ENCODE measurements at regions not wholly inside any gene's neighbourhood (a gene's known extent, or its start where the extent isn't known, plus 50 kb on each side); places are given as distances from the start of the nearest gene placed in this dataset.
"Not testable (repeated sequence)": the region's sequence is repeated elsewhere in the genome, so short reads cannot be mapped to it uniquely, and the experiment has no call there.

DNA sequence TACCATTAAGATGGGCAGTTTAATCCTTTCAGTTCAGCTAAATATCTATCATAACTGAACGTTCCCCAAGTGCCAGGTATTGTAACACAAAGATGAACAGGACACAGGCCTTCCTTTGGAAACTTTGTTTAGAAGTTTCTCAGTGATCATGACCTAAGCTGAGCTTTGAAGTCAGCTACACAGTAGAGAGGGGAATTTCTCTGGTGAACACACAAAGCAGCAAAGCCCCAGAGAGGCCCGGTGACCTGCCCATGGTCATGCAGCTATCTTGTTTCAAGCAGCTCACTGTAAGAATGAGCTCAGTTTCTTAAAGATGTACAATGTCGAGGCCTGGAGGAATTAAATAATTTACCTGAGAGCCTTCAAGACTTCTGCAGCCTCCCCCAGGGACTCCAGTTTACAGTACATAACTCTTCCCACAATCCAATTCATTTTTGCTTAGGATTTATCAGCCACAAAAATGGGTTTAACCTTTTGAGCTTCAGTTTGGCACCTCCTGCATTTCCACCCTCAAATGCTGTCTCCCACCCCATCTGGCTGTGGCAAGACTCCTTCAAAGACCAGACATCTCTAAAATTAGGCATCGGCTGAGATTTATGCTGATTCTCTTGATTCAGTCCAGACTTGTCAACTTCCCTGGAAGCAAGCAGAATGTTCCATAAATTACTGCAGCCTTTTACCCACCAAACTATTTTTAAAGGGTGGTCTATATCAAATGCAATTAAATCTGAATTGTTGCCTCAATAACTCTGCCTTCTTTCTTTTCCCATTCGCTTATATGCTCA lies 325.6 kb downstream of the TXNL1 start:
- no peak for DNase-seq

DNA sequence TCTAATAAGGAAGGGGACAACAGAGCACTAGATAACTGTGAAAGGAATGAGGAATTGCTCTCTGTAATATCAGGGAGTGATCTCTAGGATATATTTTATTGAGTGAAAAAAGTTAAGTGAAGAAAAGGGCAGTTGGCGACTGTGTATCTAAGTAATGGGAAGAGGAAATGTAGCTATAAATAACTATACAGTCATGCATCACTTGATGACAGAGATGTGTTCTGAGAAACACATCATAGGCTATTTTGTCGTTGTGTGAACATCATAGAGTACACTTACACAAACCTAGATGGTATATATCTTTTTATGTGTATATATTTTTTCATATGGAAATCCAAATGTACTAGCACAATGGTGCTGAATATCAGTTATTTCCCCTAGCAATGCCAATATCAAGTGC lies 329.3 kb downstream of the TXNL1 start:
- no peak for DNase-seq

DNA sequence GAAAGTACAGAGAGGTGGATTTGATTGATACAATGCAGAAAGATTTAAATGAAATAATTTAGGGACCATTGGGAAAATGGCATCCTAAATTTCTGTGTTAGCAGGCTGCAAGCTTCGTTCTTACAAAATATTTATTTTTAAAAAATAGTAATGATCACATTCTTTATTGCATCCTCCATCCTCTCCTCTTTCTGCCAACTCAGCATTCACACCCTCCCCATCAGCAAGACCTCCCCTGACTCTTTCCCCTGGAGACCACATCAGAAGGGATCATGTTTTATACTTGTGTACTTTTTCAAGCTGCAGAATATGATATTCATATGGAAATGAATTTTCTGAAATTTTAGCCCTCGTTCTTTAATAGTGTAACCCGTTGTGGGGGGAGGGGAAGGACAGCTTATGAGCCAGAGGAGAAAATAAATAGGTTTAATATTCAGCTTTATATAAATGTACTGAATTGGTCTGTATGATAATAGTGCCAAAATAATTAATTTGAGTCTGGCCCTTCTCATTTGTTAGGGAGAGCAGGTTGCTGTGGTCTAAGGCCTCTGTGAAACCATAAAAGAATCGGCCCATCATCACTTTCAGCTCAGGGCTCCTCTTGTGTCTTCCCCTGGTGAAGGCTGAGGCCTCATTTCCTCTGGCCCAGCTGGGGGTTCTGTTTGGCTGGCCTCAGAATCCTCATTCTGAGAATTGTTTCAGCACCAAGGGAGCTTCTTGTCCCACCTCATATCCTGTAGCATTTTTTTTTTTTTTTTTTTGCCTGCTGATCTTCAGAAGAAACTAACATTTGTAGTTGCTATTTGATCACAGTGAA lies 330.8 kb downstream of the TXNL1 start:
- no peak for DNase-seq

DNA sequence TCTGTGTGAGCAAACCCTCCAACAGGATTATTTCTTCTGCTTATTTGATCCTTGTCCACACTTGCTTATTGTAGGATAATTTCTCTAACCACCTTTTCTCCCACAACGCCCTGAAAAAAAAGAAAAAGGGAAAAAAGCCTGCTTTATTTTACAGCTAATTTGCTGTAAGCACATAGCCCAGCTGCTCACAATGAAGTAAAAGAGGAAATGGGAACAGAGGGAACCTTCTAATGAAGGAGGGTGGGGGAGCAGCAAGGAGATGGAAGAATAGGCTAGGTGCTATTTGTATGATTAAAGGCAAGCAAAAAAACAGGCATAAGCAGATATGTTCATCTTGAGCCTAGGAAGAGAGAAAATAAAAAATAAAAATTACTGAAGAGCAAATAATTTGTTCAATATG lies 331.6 kb downstream of the TXNL1 start:
- DNase-seq, result no peak

DNA sequence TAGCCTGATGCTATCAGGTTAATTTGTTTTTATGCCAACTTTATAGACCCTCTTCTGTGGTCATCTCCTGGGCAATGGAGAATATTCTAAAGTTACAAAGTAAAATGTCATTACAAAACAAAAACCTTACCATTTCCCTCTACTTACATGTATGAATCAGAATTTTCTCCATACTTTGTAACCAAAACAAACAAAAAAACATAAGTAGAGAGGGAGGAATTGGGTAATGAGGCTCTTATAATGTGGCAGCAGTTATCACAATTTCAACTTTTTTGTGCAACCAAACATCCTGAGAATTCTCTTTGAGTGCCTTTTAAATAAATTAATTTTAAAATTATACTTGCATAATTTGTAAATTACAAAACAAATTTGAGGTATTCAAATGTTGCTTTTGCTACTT lies 332.8 kb downstream of the TXNL1 start:
- DNase-seq, result no peak

DNA sequence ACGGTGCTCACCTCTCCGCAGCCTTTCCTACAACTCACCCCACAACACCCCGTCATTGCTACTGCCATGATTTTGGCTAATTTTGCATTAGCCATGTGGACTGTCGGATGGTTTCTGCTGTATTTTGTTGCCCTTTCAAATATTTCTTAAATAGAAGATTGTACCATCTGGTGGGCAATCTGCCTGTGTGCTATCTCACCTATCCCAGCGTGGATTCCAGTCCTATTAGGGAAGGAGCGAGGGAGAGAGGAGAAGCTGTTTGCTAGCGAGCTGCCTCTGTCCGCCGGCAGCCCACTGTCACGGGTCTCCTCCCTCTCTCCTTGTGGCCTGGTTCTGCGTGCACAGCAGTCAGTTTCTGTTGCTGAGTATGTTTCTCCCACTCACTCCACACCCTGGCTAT lies 336.2 kb downstream of the TXNL1 start:
- no peak for DNase-seq

DNA sequence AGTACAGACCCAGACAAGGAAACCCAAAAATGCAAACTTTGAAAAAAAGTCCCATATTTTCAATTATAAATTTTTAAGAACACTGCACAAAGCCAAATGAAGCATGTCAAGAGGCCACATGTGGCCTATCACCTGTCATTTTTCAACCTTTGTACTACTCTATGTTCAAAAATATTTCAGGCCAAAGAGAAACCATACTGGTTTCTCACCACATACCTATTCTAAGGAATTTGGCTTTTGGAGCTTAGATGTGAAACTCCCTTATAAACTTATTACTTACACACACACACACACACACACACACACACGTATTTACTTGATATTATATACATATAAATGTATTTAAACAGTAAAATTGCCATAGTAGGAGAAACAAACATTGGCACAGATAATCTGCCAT lies 338.7 kb downstream of the TXNL1 start:
- DNase-seq, result no peak

DNA sequence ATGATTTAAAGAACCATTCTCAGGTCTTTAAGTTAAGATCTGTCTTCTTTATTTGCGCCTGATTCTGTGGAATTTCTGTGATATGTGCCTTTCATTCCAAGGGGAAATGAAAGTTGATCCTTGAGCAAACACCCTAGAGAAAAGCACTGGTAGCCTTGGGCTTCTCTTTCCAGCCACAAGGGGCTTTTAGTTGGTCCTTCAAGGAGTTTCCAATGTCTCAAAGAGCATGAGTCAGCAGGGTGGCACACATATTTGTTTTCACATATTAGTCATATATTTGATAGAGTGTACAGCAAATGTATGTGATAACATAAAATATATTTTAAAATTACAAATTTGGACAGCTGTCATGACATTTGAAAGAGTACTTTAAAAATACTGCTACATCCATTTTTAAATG lies 339.5 kb downstream of the TXNL1 start:
- no peak for DNase-seq

DNA sequence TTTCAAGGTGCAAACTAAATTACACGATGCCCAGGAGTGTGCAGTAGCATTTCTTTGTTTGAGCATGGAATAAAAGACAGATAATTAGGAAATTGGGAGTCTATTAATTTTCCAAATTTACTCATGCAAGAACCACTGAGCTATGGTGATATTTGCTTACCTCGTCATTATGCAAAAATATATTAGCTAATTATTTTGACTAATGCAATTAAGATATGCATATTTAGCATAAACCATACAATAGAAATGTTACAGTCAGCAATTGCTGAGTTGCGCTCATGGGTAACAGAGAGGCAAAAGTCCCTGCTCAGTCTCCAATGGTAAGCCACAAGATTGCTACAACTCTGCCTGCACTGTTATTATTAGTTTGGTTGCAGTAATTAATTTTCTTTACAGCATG lies 342.0 kb downstream of the TXNL1 start:
- DNase-seq, result no peak

DNA sequence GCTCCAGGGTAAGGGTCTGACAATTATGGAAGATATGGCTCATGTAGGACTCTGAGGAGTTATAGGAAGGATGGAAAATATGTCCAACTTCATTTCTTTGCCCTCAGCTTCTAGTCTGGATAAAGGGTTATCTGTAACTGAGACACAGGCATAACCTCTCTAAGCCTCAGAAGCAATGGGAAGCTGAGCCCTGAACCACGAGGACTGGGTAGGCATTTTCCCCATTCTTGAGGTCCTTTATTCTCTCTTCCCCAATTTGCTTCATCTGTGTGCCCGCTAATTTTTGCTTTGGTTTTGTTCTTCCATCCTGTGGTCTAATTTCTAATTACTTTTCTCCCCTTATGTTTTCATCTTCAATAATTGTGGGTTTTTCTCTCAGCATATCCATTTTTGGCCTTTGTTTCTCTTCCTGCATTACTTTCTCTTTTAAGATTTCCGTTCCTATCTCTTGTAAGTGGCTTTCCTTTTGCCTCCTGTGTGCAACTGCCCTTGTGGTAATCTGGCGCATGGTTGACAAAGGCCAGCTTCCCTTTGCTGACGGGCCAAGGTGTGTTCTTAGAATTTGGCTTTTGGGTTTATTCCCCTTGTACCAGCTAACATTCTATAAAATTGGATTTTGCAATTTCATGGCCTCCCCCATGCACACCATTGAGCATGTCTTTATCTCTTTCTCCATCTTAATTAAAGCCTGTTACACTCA lies 343.8 kb downstream of the TXNL1 start:
- DNase-seq, result no peak

DNA sequence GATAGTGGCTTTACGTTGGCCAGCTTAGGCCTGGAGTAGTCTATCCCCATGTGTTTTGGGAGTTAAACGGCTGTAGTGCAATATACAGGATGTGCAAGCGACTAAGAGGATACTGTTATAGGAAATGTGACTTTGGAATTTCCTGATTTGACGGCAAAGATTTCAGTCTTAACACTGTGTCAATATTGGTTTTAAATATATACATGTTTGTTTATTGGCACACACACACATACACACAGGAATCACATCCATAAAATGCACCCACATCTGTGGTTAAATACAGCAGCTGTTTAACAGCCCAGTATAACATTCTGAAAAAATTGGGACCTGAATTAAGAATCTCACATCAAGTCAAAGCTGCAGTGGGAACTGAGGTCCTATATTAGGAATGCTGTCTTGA lies 347.1 kb downstream of the TXNL1 start:
- DNase-seq, result no peak

DNA sequence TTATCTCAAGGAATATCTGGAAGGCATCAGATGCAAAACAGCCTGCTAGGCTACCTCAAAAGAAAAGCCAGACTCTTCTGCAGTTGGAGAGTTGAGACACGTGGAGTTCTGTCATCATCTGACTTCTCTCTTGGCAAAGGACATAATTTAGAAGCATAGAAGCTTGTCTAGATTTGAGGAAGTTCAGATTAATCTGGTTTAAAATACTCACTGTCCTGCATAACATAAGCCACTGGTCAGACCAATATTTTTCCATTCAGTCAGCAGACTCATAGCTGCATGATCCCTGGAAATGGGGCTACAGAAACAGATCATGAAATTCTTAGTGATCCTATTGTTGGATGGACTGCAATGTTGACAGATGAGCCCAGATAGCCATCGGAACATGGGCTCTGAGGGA lies 349.0 kb downstream of the TXNL1 start:
- no peak for DNase-seq

DNA sequence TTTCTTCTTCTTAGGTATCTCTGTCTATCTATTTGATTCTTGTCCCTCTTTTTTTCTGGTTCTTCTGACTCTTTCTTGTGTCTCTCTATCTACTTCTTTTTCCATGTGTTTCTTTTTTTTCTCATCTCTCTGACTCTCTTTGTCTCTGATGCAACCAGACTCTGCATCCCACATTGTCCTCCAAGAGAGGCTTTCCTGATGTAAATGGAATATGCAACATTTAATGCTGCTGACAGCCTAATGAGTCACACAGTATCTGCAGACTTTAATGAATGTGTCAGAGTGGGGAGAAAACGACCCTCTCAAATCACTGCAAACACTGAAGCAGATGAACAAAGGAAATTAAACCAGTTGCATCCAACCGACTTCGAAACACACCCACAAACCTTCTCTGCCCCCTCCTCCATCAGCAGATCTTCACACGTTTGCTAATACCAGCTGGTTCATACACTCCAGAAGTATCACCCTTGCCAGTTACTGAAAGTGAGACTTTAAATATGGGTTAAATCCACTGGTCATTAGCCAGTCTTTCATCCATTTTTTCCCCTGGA lies 351.5 kb downstream of the TXNL1 start:
- no peak for DNase-seq

DNA sequence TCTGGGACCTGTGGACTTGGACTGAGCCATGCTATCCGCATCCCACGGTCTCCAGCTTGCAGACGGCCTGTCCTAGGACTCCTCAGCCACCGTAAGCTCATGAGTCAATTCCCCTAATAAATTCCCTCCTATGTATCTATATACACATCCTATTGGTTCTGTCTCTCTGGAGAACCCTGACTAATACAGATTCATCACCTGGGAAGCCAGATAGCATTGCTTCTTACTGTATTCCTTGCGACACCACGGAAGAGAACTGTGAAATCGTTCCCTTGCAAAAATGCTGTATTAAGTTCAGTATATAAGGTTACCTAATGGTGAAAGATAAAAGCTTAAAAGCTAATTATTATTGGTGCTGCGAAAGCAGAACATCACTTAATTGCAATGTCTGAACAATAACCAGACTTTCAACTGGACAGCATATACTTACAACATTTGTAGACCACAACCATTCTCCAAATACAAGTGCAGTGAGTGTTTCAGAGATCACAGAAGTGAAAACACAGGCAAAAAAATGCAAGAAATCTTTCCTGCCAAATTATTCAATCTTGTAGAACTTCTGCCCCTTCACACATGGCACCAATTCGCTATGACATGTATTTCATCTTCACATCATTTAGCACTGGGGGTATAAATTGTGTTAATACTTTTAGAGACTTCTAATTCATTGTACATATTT lies 352.9 kb downstream of the TXNL1 start:
- no peak for DNase-seq

DNA sequence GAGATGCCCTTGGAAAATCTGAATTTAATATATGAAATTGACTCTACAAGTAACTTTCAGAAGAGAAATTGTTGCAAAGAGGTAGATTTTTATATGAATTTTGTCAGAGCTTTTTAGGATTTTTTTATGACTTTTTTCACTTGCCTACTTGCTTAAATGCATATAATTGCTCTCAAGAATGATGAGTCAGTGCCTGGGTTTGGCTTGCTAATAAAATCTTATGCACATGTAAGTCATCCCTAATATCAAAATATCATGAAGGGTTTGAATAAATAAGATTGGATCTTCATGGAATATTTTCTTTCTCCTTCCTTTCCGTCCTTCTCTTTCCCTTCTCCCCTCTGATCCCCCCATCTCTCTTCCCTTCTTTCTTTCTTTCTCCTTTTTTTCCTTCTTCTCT lies 354.1 kb downstream of the TXNL1 start:
- DNase-seq, result no peak

DNA sequence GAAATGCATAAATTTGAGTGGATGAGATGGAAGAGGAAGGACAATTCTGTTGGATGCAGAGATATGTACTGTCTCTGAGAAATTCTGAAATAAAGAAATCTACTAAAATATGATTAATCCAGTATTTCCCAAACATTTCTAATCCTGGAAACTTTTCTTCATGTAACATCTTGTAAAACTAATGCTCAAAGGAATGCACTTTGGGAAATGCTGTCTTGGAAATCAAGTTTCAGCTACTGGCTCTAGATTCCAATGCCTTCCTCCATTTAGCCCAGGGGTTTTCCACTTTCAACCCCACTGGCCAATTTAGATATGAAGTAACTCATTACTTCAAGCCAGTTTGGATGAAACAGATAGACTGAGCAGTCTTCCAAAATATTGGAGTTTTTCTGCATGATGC lies 355.1 kb downstream of the TXNL1 start:
- no peak for DNase-seq

DNA sequence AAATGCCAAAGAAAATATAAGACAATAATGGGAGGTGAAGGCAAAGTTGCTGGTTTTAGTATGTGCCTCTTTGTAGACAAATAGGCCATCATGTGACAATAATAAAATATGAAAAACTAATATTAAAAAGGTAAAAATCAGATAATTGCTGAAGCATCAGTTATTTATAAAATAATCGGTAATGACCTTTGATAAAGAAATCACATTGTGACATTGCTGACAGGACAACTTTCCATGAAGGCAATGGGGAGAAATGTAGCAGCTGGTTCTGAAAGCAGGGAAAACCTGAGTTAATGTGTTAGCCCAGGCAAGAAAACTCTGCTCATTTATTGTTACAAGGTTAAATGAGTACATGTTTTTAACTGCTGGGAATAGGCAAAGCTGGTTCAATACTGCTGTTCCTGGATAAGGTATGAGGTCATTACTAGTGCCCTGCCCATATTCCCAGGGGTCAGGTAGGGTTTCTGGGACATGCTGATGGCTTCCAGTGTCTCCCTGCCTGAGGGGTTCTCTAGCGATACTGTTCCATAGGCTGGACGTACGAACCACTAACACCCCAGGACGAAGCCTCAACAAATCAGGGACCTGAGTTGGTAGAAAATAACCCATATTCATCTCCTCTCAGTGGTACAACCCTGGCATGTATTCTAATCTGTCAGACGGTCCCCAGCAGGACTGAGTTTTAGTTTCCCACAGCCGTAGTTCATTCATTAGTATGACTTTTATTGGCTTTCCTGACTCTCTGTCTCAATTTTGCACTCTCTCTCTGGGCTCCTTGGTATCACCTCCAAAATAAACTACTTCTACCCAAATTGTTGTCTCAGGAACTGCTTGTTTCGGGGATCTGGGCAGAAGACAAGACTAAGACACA lies 355.9 kb downstream of the TXNL1 start:
- no peak for DNase-seq

DNA sequence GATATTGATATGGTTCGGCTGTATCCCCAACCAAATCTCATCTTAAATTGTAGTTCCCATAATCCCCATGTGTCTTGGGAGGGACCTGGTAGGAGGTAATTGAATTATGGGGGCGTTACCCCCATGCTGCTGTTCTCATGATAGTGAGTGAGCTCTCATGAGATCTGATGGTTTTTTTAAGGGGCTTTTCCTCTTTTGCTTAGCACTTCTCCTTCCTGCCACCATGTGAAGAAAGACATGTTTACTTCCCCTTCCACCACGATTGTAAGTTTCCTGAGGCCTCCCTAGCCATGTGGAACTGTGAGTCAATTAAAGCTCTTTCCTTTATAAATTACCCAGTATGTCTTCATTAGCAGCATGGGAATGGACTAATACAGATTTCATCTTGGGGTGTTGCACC lies 358.6 kb downstream of the TXNL1 start:
- not testable (repeated sequence) for DNase-seq

DNA sequence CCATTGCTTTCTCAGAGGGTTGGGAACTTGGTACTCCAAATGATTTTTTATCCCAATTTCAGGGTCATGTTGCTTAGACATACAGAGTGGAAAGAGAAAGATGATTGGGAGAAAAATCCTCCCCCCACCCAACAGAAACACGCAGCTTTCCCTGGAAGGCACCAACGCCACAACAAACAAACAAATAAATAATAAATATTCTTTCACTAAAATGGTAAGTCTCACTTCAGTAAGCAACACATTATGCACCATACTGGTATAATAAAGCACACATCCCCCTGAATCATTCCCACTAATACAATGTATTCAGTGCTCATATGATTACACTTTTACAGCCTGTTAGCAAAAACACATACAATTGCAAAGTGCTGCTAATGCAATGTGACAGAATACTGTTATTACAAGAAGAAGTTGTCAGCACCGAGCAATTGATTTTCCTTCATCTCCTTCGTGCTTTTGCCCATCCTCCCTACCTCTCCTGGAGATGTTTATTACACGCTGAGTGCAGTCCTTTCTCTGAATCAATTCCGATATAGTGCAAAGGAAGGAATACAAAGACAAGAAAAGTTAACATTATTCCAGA lies 359.9 kb downstream of the TXNL1 start:
- no peak for DNase-seq

DNA sequence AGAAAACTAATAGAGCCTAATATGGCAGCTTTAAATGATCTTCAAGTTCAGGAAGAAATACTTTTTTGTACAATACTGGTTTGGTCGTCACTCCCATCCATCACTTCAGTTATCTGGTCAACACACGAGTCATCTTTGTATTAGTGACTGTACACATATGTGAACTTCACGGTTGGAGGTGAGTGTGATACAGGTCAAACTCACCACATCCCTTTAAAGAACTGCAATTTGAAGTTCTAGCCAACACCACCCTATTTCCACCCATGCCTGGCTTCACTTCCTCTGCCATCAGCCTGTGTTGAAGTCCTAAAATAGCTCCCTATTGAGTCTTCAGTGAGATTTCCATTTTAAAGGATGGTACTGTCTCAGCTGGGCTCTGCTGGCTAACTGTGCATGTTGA lies 361.9 kb downstream of the TXNL1 start:
- DNase-seq, result no peak

DNA sequence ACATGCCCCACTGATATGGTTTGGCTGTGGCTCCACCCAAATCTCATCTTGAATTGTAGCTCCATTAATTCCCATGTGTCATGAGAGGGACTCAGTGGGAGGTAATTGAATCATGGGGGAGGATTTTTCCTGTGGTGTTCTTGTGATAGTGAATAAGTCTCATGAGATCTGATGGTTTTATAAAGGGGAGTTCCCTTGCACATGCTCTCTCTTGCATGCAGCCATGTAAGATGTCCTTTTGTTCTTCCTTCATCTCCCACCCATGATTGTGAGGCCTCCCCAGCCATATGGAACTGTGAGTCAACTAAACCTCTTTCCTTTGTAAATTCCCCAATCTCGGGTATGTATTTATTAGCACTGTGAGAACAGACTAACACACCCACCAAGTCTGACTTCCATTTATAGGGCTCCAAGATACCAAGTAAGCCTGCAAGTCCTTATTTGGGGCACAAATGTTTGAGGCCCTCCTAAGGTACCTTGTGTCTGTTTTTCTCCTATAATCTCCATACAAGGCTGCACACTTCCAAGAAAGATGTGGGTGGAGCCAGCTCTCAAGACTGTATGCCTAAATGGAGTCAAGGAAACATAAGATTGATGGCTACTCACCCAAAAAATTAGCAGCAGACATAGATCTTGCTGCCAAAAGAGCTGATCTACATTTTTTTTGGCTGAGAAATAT lies 364.7 kb downstream of the TXNL1 start:
- DNase-seq, result no peak
